G401.6 (cell line): ENCODE measurements at regions not wholly inside any gene's neighbourhood (a gene's known extent, or its start where the extent isn't known, plus 50 kb on each side); places are given as distances from the start of the nearest gene placed in this dataset.

Experiments
- FAIRE-seq: peaks from 2 replicates; lab custom pipeline; 2012; peaks lifted over from hg19 to GRCh38; lab: Jason Lieb, UNC

GRCh38 chr22:49640366-49641095 is 187.1 kb downstream of the BRD1 start:
- no peak for FAIRE-seq

- FAIRE-seq, result no peak
Observed at GRCh38 chr22:49639956-49640355, 187.7 kb downstream of the BRD1 start.

- no peak for FAIRE-seq
Observed at GRCh38 chr22:49638788-49639187, 188.9 kb downstream of the BRD1 start.

GRCh38 chr22:49638001-49638400 is 189.7 kb downstream of the BRD1 start:
- no peak for FAIRE-seq

- FAIRE-seq, result no peak
Observed at GRCh38 chr22:49637255-49637760, 190.4 kb downstream of the BRD1 start.

- FAIRE-seq, result no peak
Observed at GRCh38 chr22:49636649-49637048, 191.0 kb downstream of the BRD1 start.

GRCh38 chr22:49636214-49636613 is 191.5 kb downstream of the BRD1 start:
- FAIRE-seq, result no peak

GRCh38 chr22:49634006-49634772 is 193.5 kb downstream of the BRD1 start:
- no peak for FAIRE-seq

- FAIRE-seq, result no peak
Observed at GRCh38 chr22:49633010-49633324, 194.7 kb downstream of the BRD1 start.

GRCh38 chr22:49632199-49633009 is 195.3 kb downstream of the BRD1 start:
- peak; percentile 89 for FAIRE-seq

GRCh38 chr22:49630448-49630946 is 197.2 kb downstream of the BRD1 start:
- no peak for FAIRE-seq

- FAIRE-seq, result no peak
Observed at GRCh38 chr22:49629586-49630447, 197.9 kb downstream of the BRD1 start.

- no peak for FAIRE-seq
Observed at GRCh38 chr22:49629261-49629570, 198.5 kb downstream of the BRD1 start.

GRCh38 chr22:49628391-49629260 is 199.0 kb downstream of the BRD1 start:
- FAIRE-seq, result peak; percentile 39

GRCh38 chr22:49627217-49628181 is 200.2 kb downstream of the BRD1 start:
- no peak for FAIRE-seq

- FAIRE-seq, result no peak
Observed at GRCh38 chr22:49626361-49627216, 201.1 kb downstream of the BRD1 start.

GRCh38 chr22:49624421-49625177 is 203.1 kb downstream of the BRD1 start:
- no peak for FAIRE-seq

- FAIRE-seq, result no peak
Observed at GRCh38 chr22:49623715-49624114, 204.0 kb downstream of the BRD1 start.
